Activated naive CD4-positive, alpha-beta T cell treated with anti-CD3 and anti-CD28 coated beads, Interleukin-2, amount 50 U/mL, for 72 hours (primary cell): ENCODE measurements at regions not wholly inside any gene's neighbourhood (a gene's known extent, or its start where the extent isn't known, plus 50 kb on each side); places are given as distances from the start of the nearest gene placed in this dataset.
A peak's percentile ranks its signal among the peaks of the same experiment; 100 is the strongest.

ENCODE experiments used
- ATAC-seq, 2 donors: fragments of 150-1000 bp; cut with Tn5 transposase; 2 replicates each; pipeline ENCODE4 v1.10.0; 2021; ENCODE audit warnings: mild to moderate bottlenecking in 2 of 2, moderate library complexity in 2 of 2
- DNase-seq, 2 donors: peaks; one replicate each; pipeline ENCODE4 v3.0.0; 2021 to 2022; ENCODE audit warnings: low spot score in 2 of 2
- H3K27ac Mint-ChIP-seq, 2 donors: one replicate each; pipeline ENCODE4 v1.8.0; 2022; ENCODE audit warnings: mild to moderate bottlenecking in 2 of 2, mixed read lengths in 2 of 2
- H3K36me3 Mint-ChIP-seq, 2 donors: one replicate each; pipeline ENCODE4 v1.8.0; 2022; ENCODE audit warnings: mixed read lengths in 2 of 2
- H3K9me3 Mint-ChIP-seq, 2 donors: one replicate each; pipeline ENCODE4 v1.8.0; 2022; ENCODE audit warnings: mixed read lengths in 2 of 2

- peaks cover 22 to 26% of the 10 kb centered on the region in 2 donors for H3K36me3 Mint-ChIP-seq
- ATAC-seq: no peak
- no peak overlapping the region for H3K27ac Mint-ChIP-seq
- peaks cover 17 to 20% of the 10 kb centered on the region in 2 donors for H3K9me3 Mint-ChIP-seq
- no peak for DNase-seq
Observed at GRCh38 chr3:31436830-31437229, 95.9 kb upstream of the STT3B start.

GRCh38 chr3:31438742-31439141, 94.0 kb upstream of the STT3B start:
- no peak overlapping the region for H3K27ac Mint-ChIP-seq
- H3K36me3 Mint-ChIP-seq: peaks cover 22 to 26% of the 10 kb centered on the region in 2 donors
- peaks cover 17 to 20% of the 10 kb centered on the region in 2 donors for H3K9me3 Mint-ChIP-seq
- ATAC-seq (no peak), DNase-seq (no peak)

GRCh38 chr3:31439890-31440750, 92.6 kb upstream of the STT3B start:
- DNase-seq (no peak), ATAC-seq (no peak)
- H3K36me3 Mint-ChIP-seq: peaks cover 16 to 19% of the 10 kb centered on the region in 2 donors
- no peak overlapping the region for H3K27ac Mint-ChIP-seq
- H3K9me3 Mint-ChIP-seq: peaks cover 15 to 20% of the 10 kb centered on the region in 2 donors

GRCh38 chr3:31440878-31441277, 91.8 kb upstream of the STT3B start:
- Mint-ChIP-seq H3K36me3 (peaks cover 15 to 16% of the 10 kb centered on the region in 2 donors), H3K27ac (no peak overlapping the region), H3K9me3 (peaks cover 13 to 18% of the 10 kb centered on the region in 2 donors)
- DNase-seq (no peak), ATAC-seq (no peak)

- peaks cover 1 to 2% of the 10 kb centered on the region in 2 donors for H3K9me3 Mint-ChIP-seq
- H3K27ac Mint-ChIP-seq: no peak overlapping the region
- ATAC-seq (no peak), DNase-seq (no peak)
- H3K36me3 Mint-ChIP-seq: peaks cover under 1 to 3% of the 10 kb centered on the region in 2 donors
Observed at GRCh38 chr3:31442755-31443154, 90.0 kb upstream of the STT3B start.

- Mint-ChIP-seq H3K27ac (no peak overlapping the region), H3K9me3 (peaks cover 0 to 7% of the 10 kb centered on the region in 2 donors), H3K36me3 (peaks cover 0 to 10% of the 10 kb centered on the region in 2 donors)
- ATAC-seq (no peak), DNase-seq (no peak)
Observed at GRCh38 chr3:31444220-31445142, 88.2 kb upstream of the STT3B start.

GRCh38 chr3:31445701-31446100, 87.0 kb upstream of the STT3B start:
- H3K36me3 Mint-ChIP-seq: peaks cover 0 to 10% of the 10 kb centered on the region in 2 donors
- peaks cover 0 to 7% of the 10 kb centered on the region in 2 donors for H3K9me3 Mint-ChIP-seq
- DNase-seq (no peak), ATAC-seq (no peak)
- no peak overlapping the region for H3K27ac Mint-ChIP-seq

- ATAC-seq (peak; percentile 40 to 58), DNase-seq (no peak)
- Mint-ChIP-seq H3K36me3 (peaks cover 5 to 10% of the 10 kb centered on the region in 2 donors), H3K27ac (no peak overlapping the region), H3K9me3 (peaks cover 11% of the 10 kb centered on the region in 2 donors)
Observed at GRCh38 chr3:31448035-31448881, 84.5 kb upstream of the STT3B start.

GRCh38 chr3:31448882-31449243, 83.9 kb upstream of the STT3B start:
- Mint-ChIP-seq H3K9me3 (peaks cover 11% of the 10 kb centered on the region in 2 donors), H3K36me3 (peaks cover 5 to 10% of the 10 kb centered on the region in 2 donors), H3K27ac (no peak overlapping the region)
- DNase-seq (no peak), ATAC-seq (peak in 1 of 2 donors; percentile 11)

GRCh38 chr3:31449318-31449717, 83.4 kb upstream of the STT3B start:
- Mint-ChIP-seq H3K9me3 (peaks cover 11% of the 10 kb centered on the region in 2 donors), H3K27ac (no peak overlapping the region), H3K36me3 (peaks cover 5 to 10% of the 10 kb centered on the region in 2 donors)
- ATAC-seq: no peak
- DNase-seq: no peak

GRCh38 chr3:31450345-31450744, 82.4 kb upstream of the STT3B start:
- H3K27ac Mint-ChIP-seq: no peak overlapping the region
- no peak for DNase-seq
- peak in 1 of 2 donors; percentile 75 for ATAC-seq
- peaks cover 11 to 16% of the 10 kb centered on the region in 2 donors for H3K9me3 Mint-ChIP-seq
- H3K36me3 Mint-ChIP-seq: peaks cover 5 to 10% of the 10 kb centered on the region in 2 donors

- Mint-ChIP-seq H3K9me3 (peaks cover 11 to 17% of the 10 kb centered on the region in 2 donors), H3K36me3 (peaks cover 5 to 10% of the 10 kb centered on the region in 2 donors), H3K27ac (no peak overlapping the region)
- DNase-seq (no peak), ATAC-seq (no peak)
Observed at GRCh38 chr3:31452495-31453106, 80.1 kb upstream of the STT3B start.

- ATAC-seq: no peak
- no peak for DNase-seq
- no peak overlapping the region for H3K27ac Mint-ChIP-seq
- H3K36me3 Mint-ChIP-seq: peaks cover 5 to 9% of the 10 kb centered on the region in 2 donors
- peaks cover 10 to 17% of the 10 kb centered on the region in 2 donors for H3K9me3 Mint-ChIP-seq
Observed at GRCh38 chr3:31453430-31453829, 79.3 kb upstream of the STT3B start.

GRCh38 chr3:31455524-31455923, 77.2 kb upstream of the STT3B start:
- H3K27ac Mint-ChIP-seq: no peak overlapping the region
- peaks cover 0 to 5% of the 10 kb centered on the region in 2 donors for H3K36me3 Mint-ChIP-seq
- ATAC-seq (no peak), DNase-seq (no peak)
- peaks cover 3 to 17% of the 10 kb centered on the region in 2 donors for H3K9me3 Mint-ChIP-seq

- Mint-ChIP-seq H3K36me3 (peaks cover 5% of the 10 kb centered on the region in 2 donors), H3K9me3 (peaks cover 3 to 13% of the 10 kb centered on the region in 2 donors), H3K27ac (no peak overlapping the region)
- DNase-seq (no peak), ATAC-seq (no peak)
Observed at GRCh38 chr3:31456373-31456772, 76.4 kb upstream of the STT3B start.

- peaks cover 0 to 5% of the 10 kb centered on the region in 2 donors for H3K36me3 Mint-ChIP-seq
- ATAC-seq: no peak
Observed at GRCh38 chr3:31461426-31461825, 71.3 kb upstream of the STT3B start.

More at GRCh38 chr3:31461426-31461825, 71.3 kb upstream of the STT3B start:
- Mint-ChIP-seq H3K9me3 (no peaks in the 10 kb centered on the region), H3K27ac (no peak overlapping the region)
- no peak for DNase-seq
